Common myeloid progenitor, CD34-positive (primary cell): ENCODE measurements at regions not wholly inside any gene's neighbourhood (a gene's known extent, or its start where the extent isn't known, plus 50 kb on each side); places are given as distances from the start of the nearest gene placed in this dataset.
"Not testable (repeated sequence)": the region's sequence is repeated elsewhere in the genome, so short reads cannot be mapped to it uniquely, and the experiment has no call there.

ENCODE experiments used
- CTCF ChIA-PET: fragments of 350-600 bp; sonication (Branson Sonifier 250); formaldehyde crosslinking; loops from one replicate; lab custom pipeline; 2021; ENCODE audit warnings: antibody characterized with exemption; lab: Charles Lee
- POLR2A ChIA-PET: fragments of 350-600 bp; sonication (Branson Sonifier 250); formaldehyde crosslinking; loops from one replicate; lab custom pipeline; 2021; ENCODE audit warnings: antibody characterized with exemption; lab: Charles Lee
- DNase-seq, 3 donors: peaks; one replicate each; pipeline versions ENCODE4 v3.0.0 to v3.0.0-alpha.2; 2013
- H3K27ac ChIP-seq, 2 experiments: 1 replicate in 1 of 2; 2 replicates in 1 of 2; pipeline ENCODE4 v1.7.0; 2013; ENCODE audit warnings: inconsistent platforms in 2 of 2, low read length in 2 of 2, mild to moderate bottlenecking in 2 of 2, low read depth in 1 of 2, moderate library complexity in 1 of 2; ENCODE audit not compliant: severe bottlenecking in 2 of 2, insufficient read depth in 1 of 2, poor library complexity in 1 of 2
- H3K27me3 ChIP-seq, 5 experiments: replicated peaks in 2 of 5; 1 replicate in 3 of 5; 2 replicates in 2 of 5; pipeline versions ENCODE4 v1.6.1 to v1.7.0; 2013; ENCODE audit warnings: low read length in 4 of 5, mild to moderate bottlenecking in 2 of 5, moderate library complexity in 2 of 5, inconsistent platforms in 1 of 5; ENCODE audit not compliant: insufficient read depth in 5 of 5, control insufficient read depth in 4 of 5
- H3K36me3 ChIP-seq, 4 experiments: 1 replicate in 2 of 4; 2 replicates in 2 of 4; pipeline versions ENCODE4 v1.6.1 to v1.7.0; 2013; ENCODE audit warnings: low read length in 3 of 4, control low read depth in 1 of 4, mild to moderate bottlenecking in 1 of 4; ENCODE audit not compliant: control insufficient read depth in 4 of 4, insufficient read depth in 4 of 4
- H3K4me1 ChIP-seq, 4 experiments: 1 replicate in 3 of 4; 2 replicates in 1 of 4; pipeline versions ENCODE4 v1.6.1 to v1.7.1; 2013; ENCODE audit warnings: low read length in 3 of 4, mild to moderate bottlenecking in 3 of 4, control low read depth in 1 of 4, inconsistent platforms in 1 of 4, moderate library complexity in 1 of 4; ENCODE audit not compliant: control insufficient read depth in 4 of 4, insufficient read depth in 4 of 4; ENCODE audit errors: control extremely low read depth in 1 of 4
- H3K4me3 ChIP-seq, 7 experiments: 1 replicate in 4 of 7; 2 replicates in 3 of 7; pipeline versions ENCODE4 v1.5.1 to v1.7.0; 2013; ENCODE audit warnings: mild to moderate bottlenecking in 7 of 7, low read length in 6 of 7, moderate library complexity in 6 of 7, inconsistent platforms in 2 of 7, low read depth in 2 of 7, control low read depth in 1 of 7; ENCODE audit not compliant: insufficient read depth in 4 of 7, control insufficient read depth in 1 of 7; ENCODE audit errors: extremely low read depth in 1 of 7
- H3K9me3 ChIP-seq, 5 experiments: 1 replicate in 4 of 5; 2 replicates in 1 of 5; pipeline versions ENCODE4 v1.6.1 to v1.7.1; 2013; ENCODE audit warnings: low read length in 4 of 5, mild to moderate bottlenecking in 2 of 5, inconsistent platforms in 1 of 5, low read depth in 1 of 5, moderate library complexity in 1 of 5; ENCODE audit not compliant: control insufficient read depth in 4 of 5, insufficient read depth in 2 of 5; ENCODE audit errors: control extremely low read depth in 1 of 5
- WGBS: methylation state at CpG from one replicate; pipeline ENCODE4 v1.1.5; 2013; ENCODE audit not compliant: insufficient coverage; 5-methylcytosine and 5-hydroxymethylcytosine counted together

- no peaks in the 10 kb centered on the region for H3K4me1 ChIP-seq
- no peak overlapping the region for H3K27ac ChIP-seq
- H3K4me3 ChIP-seq = no peak overlapping the region
- peaks cover 0 to 1% (median 0%) of the 10 kb centered on the region in 5 experiments for H3K9me3 ChIP-seq
- WGBS = 77% methylated on average over 9 of the region's 10 CpGs
- ChIA-PET CTCF (no interaction called here), POLR2A (no interaction called here)
- H3K36me3 ChIP-seq = no peaks in the 10 kb centered on the region
- no peaks in the 10 kb centered on the region for H3K27me3 ChIP-seq
- no peak for DNase-seq
These were observed 186.6 kb upstream of the OTX2 start for GRCh38 chr14:56996721-56997399.

DNA sequence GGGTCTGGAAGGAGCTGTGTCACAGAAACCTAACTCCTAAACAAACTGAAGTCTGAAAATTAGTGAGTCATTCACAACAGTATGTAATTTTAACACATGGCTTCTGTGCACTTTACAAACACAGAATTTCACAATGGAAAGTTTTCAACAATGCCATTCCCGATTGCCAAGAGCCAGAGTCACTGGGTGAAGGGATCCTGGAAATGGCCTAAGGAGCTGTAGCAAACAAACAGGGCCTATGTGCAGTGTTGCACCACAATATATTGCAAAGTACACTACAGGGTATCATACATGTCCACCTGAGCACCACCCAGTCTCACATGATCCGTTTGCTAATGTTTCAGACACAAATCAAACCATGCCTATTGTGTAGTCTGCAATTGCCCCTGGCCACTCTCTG lies 184.7 kb upstream of the OTX2 start:
- DNase-seq = no peak
- WGBS = 93% methylated on average over 2 of the region's 2 CpGs
- ChIA-PET CTCF (no interaction called here), POLR2A (no interaction called here)
- no peak overlapping the region for H3K4me3 ChIP-seq
- no peaks in the 10 kb centered on the region for H3K4me1 ChIP-seq
- H3K27me3 ChIP-seq = no peaks in the 10 kb centered on the region
- no peak overlapping the region for H3K27ac ChIP-seq
- no peaks in the 10 kb centered on the region for H3K9me3 ChIP-seq
- no peaks in the 10 kb centered on the region for H3K36me3 ChIP-seq

- Histone ChIP-seq H3K4me1 (no peaks in the 10 kb centered on the region), H3K36me3 (no peaks in the 10 kb centered on the region), H3K9me3 (peaks cover 0 to 2% (median 0%) of the 10 kb centered on the region in 5 experiments), H3K4me3 (no peak overlapping the region), H3K27ac (no peak overlapping the region), H3K27me3 (no peaks in the 10 kb centered on the region)
- ChIA-PET CTCF (no interaction called here), POLR2A (no interaction called here)
- 94% methylated on average over 16 of the region's 19 CpGs for WGBS
- no peak for DNase-seq
These were observed 182.1 kb upstream of the OTX2 start for GRCh38 chr14:56992332-56992820.

DNA sequence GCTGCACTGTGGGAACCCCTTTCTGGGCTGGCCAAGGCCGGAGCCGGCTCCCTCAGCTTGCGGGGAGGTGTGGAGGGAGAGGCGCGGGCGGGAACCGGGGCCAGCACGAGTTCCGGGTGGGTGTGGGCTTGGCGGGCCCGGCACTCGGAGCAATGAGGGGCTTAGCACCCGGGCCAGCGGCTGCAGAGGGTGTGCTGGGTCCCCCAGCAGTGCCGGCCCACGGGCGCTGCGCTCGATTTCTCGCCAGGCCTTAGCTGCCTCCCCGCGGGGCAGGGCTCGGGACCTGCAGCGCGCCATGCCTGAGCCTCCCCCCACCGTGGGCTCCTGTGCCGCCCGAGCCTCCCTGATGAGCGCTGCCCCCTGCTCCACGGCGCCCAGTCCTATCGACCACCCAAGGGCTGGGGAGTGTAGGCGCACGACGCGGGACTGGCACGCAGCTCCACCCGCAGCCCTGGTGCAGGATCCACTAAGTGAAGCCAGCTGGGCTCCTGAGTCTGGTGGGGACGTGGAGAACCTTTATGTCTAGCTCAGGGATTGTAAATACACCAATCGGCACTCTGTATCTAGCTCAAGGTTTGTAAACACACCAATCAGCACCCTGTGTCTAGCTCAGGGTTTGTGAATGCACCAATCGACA lies 180.8 kb upstream of the OTX2 start:
- H3K27me3 ChIP-seq, CTCF ChIA-PET, H3K9me3 ChIP-seq, H3K4me1 ChIP-seq, H3K36me3 ChIP-seq, POLR2A ChIA-PET, H3K27ac ChIP-seq, DNase-seq, H3K4me3 ChIP-seq: not testable (repeated sequence)
- 97% methylated on average over 29 of the region's 41 CpGs for WGBS

- ChIA-PET POLR2A (no interaction called here), CTCF (no interaction called here)
- Histone ChIP-seq H3K27me3 (no peaks in the 10 kb centered on the region), H3K4me3 (no peak overlapping the region), H3K9me3 (peaks cover 0 to 2% (median 0%) of the 10 kb centered on the region in 5 experiments), H3K36me3 (no peaks in the 10 kb centered on the region), H3K27ac (no peak overlapping the region), H3K4me1 (no peaks in the 10 kb centered on the region)
- 100% methylated on average over 3 of the region's 5 CpGs for WGBS
- no peak for DNase-seq
These were observed 179.1 kb upstream of the OTX2 start for GRCh38 chr14:56989359-56989758.

GRCh38 chr14:56979936-56980335 lies 169.7 kb upstream of the OTX2 start:
- Histone ChIP-seq H3K4me3 (no peak overlapping the region), H3K27me3 (no peaks in the 10 kb centered on the region), H3K4me1 (no peaks in the 10 kb centered on the region), H3K9me3 (no peaks in the 10 kb centered on the region), H3K27ac (no peak overlapping the region), H3K36me3 (no peaks in the 10 kb centered on the region)
- CTCF ChIA-PET = no interaction called here
- POLR2A ChIA-PET = no interaction called here
- WGBS = 50% methylated on average over 2 of the region's 3 CpGs
- no peak for DNase-seq

- no peaks in the 10 kb centered on the region for H3K27me3 ChIP-seq
- no peak overlapping the region for H3K4me3 ChIP-seq
- 88% methylated on average over 1 of the region's 2 CpGs for WGBS
- no peaks in the 10 kb centered on the region for H3K9me3 ChIP-seq
- ChIA-PET CTCF (no interaction called here), POLR2A (no interaction called here)
- no peaks in the 10 kb centered on the region for H3K4me1 ChIP-seq
- H3K36me3 ChIP-seq = no peaks in the 10 kb centered on the region
- H3K27ac ChIP-seq = no peak overlapping the region
- no peak for DNase-seq
These were observed 165.9 kb upstream of the OTX2 start for GRCh38 chr14:56976211-56976610.
